Psoas muscle (tissue), 7 donors: ENCODE measurements at regions not wholly inside any gene's neighbourhood (a gene's known extent, or its start where the extent isn't known, plus 50 kb on each side); places are given as distances from the start of the nearest gene placed in this dataset.

Experiments
- ATAC-seq, 4 donors: fragments of 200-7000 bp; cut with Tn5 transposase; one replicate each; pipeline ENCODE4 v1.9.1; 2020; ENCODE audit warnings: moderate library complexity in 3 of 4, mild to moderate bottlenecking in 2 of 4
- DNase-seq, 2 donors: peaks; one replicate each; pipeline ENCODE4 v3.0.0-alpha.2; 2020
- H3K27ac ChIP-seq: fragments of 200-600 bp; one replicate; pipeline ENCODE4 v1.8.0; 2022
- H3K27me3 ChIP-seq, 3 donors: fragments of 200-600 bp in 1 of 3; one replicate each; pipeline versions ENCODE4 v1.6.1 to v1.8.0; 2013 to 2022; ENCODE audit warnings: low read length in 2 of 3, mild to moderate bottlenecking in 2 of 3, moderate library complexity in 1 of 3; ENCODE audit not compliant: insufficient read depth in 3 of 3
- H3K36me3 ChIP-seq, 2 donors: fragments of 200-600 bp in 1 of 2; one replicate each; pipeline versions ENCODE4 v1.6.1 to v1.8.0; 2013 to 2022; ENCODE audit warnings: low read depth in 1 of 2, mild to moderate bottlenecking in 1 of 2, moderate library complexity in 1 of 2; ENCODE audit not compliant: insufficient read depth in 1 of 2
- H3K4me1 ChIP-seq: fragments of 200-600 bp; one replicate; pipeline ENCODE4 v1.8.0; 2022
- H3K4me3 ChIP-seq: fragments of 200-600 bp; one replicate; pipeline ENCODE4 v1.8.0; 2022; ENCODE audit warnings: mild to moderate bottlenecking
- H3K9me3 ChIP-seq: fragments of 200-600 bp; one replicate; pipeline ENCODE4 v1.8.0; 2022
- CTCF ChIP-seq: fragments of 200-600 bp; IDR thresholded peaks from one replicate; pipeline ENCODE4 v1.8.0; 2022; ENCODE audit warnings: antibody characterized with exemption
- WGBS, 3 donors: extraction: QIAGEN DNeasy Blood & Tissue Kit; methylation state at CpG; one replicate each; pipeline versions ENCODE4 v1.1.6 to v1.1.7; 2013; 5-methylcytosine and 5-hydroxymethylcytosine counted together
- intact Hi-C, 2 donors: fragments of 100-400 bp; cut with DNase I; formaldehyde crosslinking; loops; one replicate each; pipeline versions ENCODE4 v1.11.0 to v1.14.2; 2022
- donor health status: healthy with polysubstance abuse.
- donor health status: DM: no; HTN: no; CAD: no; lungs with moderate emphysema.
- donor health status: Bipolar disorder and iron deficiency.
- donor health status: healthy.
- donor health status: DM: yes; HTN: yes; CAD: no.
- donor health status: DM: no; HTN: no; CAD: no.
- donor health status: DM: yes; HTN: yes; CAD: no.

GRCh38 chr16:56109205-56109604, 82.1 kb upstream of the GNAO1 start:
- DNase-seq (no peak), ATAC-seq (no peak)
- intact Hi-C loops: no loop called here
- Histone ChIP-seq H3K4me1 (no peaks in the 10 kb centered on the region), H3K36me3 (no peaks in the 10 kb centered on the region), H3K9me3 (no peaks in the 10 kb centered on the region), H3K27me3 (no peaks in the 10 kb centered on the region), H3K27ac (no peak overlapping the region), H3K4me3 (no peak overlapping the region)
- no peak for TF ChIP-seq CTCF
- WGBS, 3 donors: 97 to 100% (median 97%) methylated on average over 1 of the region's 1 CpG

- WGBS, 3 donors: 60 to 64% (median 61%) methylated on average over 4 of the region's 4 CpGs
- TF ChIP-seq CTCF: no peak
- intact Hi-C loops: no loop called here
Observed at GRCh38 chr16:56108724-56109123, 82.6 kb upstream of the GNAO1 start.

GRCh38 chr16:56108056-56108471, 83.2 kb upstream of the GNAO1 start:
- ATAC-seq (no peak), DNase-seq (no peak)
- Histone ChIP-seq H3K4me3 (no peak overlapping the region), H3K4me1 (no peaks in the 10 kb centered on the region), H3K27ac (no peak overlapping the region), H3K27me3 (no peaks in the 10 kb centered on the region), H3K9me3 (no peaks in the 10 kb centered on the region), H3K36me3 (no peaks in the 10 kb centered on the region)
- WGBS, 3 donors: 15 to 20% (median 18%) methylated on average over 2 of the region's 2 CpGs
- intact Hi-C loops: no loop called here
- TF ChIP-seq CTCF: no peak

More at GRCh38 chr16:56108724-56109123, 82.6 kb upstream of the GNAO1 start:
- Histone ChIP-seq H3K27me3 (no peaks in the 10 kb centered on the region), H3K4me1 (no peaks in the 10 kb centered on the region), H3K4me3 (no peak overlapping the region), H3K36me3 (no peaks in the 10 kb centered on the region), H3K27ac (no peak overlapping the region), H3K9me3 (no peaks in the 10 kb centered on the region)
- DNase-seq (no peak), ATAC-seq (no peak)

- H3K36me3 ChIP-seq: no peaks in the 10 kb centered on the region
- 91 to 94% (median 91%) methylated on average over 6 of the region's 6 CpGs for WGBS, 3 donors
- H3K4me1 ChIP-seq: no peaks in the 10 kb centered on the region
- no peaks in the 10 kb centered on the region for H3K9me3 ChIP-seq
- intact Hi-C loops: no loop called here
- no peaks in the 10 kb centered on the region for H3K27me3 ChIP-seq
- ATAC-seq (no peak), DNase-seq (no peak)
- no peak for TF ChIP-seq CTCF
- no peak overlapping the region for H3K27ac ChIP-seq
- H3K4me3 ChIP-seq: no peak overlapping the region
Observed at GRCh38 chr16:56106527-56106926, 84.8 kb upstream of the GNAO1 start.

- Histone ChIP-seq H3K4me3 (no peak overlapping the region), H3K9me3 (no peaks in the 10 kb centered on the region), H3K4me1 (no peaks in the 10 kb centered on the region), H3K36me3 (no peaks in the 10 kb centered on the region), H3K27me3 (peaks cover 0 to 3% (median 0%) of the 10 kb centered on the region in 3 donors), H3K27ac (no peak overlapping the region)
- intact Hi-C loops: no loop called here
- 62 to 75% (median 70%) methylated on average over 3 of the region's 3 CpGs for WGBS, 3 donors
- no peak for TF ChIP-seq CTCF
- ATAC-seq (no peak), DNase-seq (no peak)
Observed at GRCh38 chr16:56102906-56103305, 88.4 kb upstream of the GNAO1 start.
